HEK293 (cell line): ENCODE measurements at regions not wholly inside any gene's neighbourhood (a gene's known extent, or its start where the extent isn't known, plus 50 kb on each side); places are given as distances from the start of the nearest gene placed in this dataset.

ENCODE experiments used
- CTCF ChIA-PET: fragments of 350-600 bp; formaldehyde crosslinking; extraction: SDS; loops from one replicate; lab custom pipeline; 2021; ENCODE audit warnings: antibody characterized with exemption; lab: Yijun Ruan, JAX
- POLR2A ChIA-PET: fragments of 300-600 bp; formaldehyde crosslinking; extraction: SDS; loops from one replicate; lab custom pipeline; 2020; ENCODE audit warnings: antibody characterized with exemption, inconsistent platforms; lab: Yijun Ruan, JAX
- H3K27ac ChIP-seq: fragments of 200-500 bp; sonication (Bioruptor generic); 2 replicates; pipeline ENCODE4 v1.5.1; 2014; ENCODE audit warnings: low read depth, low read length, control low read depth, inconsistent platforms; ENCODE audit errors: extremely low read depth
- H3K36me3 ChIP-seq, 2 experiments: fragments of 200-500 bp in 1 of 2; sonication (Bioruptor generic) in 1 of 2; 1 replicate in 1 of 2; 2 replicates in 1 of 2; pipeline ENCODE4 v1.5.1; 2014 to 2017; ENCODE audit warnings: inconsistent platforms in 2 of 2, low read length in 2 of 2; ENCODE audit not compliant: control insufficient read depth in 2 of 2, insufficient read depth in 1 of 2
- H3K4me1 ChIP-seq: fragments of 200-500 bp; sonication (Bioruptor generic); 2 replicates; pipeline ENCODE4 v1.5.1; 2014; ENCODE audit warnings: mild to moderate bottlenecking, low read length, inconsistent platforms; ENCODE audit not compliant: control insufficient read depth, insufficient read depth
- H3K4me3 ChIP-seq: 2 replicates; pipeline ENCODE4 v1.5.1; 2011; ENCODE audit warnings: low read depth, mild to moderate bottlenecking, control low read depth, low read length, moderate library complexity
- H3K9me3 ChIP-seq: fragments of 200-500 bp; sonication (Bioruptor generic); 2 replicates; pipeline ENCODE4 v1.5.1; 2014; ENCODE audit warnings: low read depth, low read length, inconsistent platforms; ENCODE audit not compliant: control insufficient read depth, insufficient read depth
- ATF2 ChIP-seq: fragments of 450-650 bp; formaldehyde crosslinking; IDR thresholded peaks from 2 replicates; pipeline ENCODE4 v1.5.1; 2016; ENCODE audit warnings: missing biosample characterization, missing genetic modification characterization, low read depth
- BCL11A ChIP-seq: fragments of 450-650 bp; formaldehyde crosslinking; IDR thresholded peaks from 2 replicates; pipeline ENCODE4 v1.5.1; 2016; ENCODE audit warnings: low read depth, missing biosample characterization, missing genetic modification characterization
- HIC1 ChIP-seq: fragments of 450-650 bp; formaldehyde crosslinking; IDR thresholded peaks from 2 replicates; pipeline ENCODE4 v1.5.1; 2016; ENCODE audit warnings: missing biosample characterization, missing genetic modification characterization
- MYNN ChIP-seq: fragments of 450-650 bp; formaldehyde crosslinking; IDR thresholded peaks from 2 replicates; pipeline ENCODE4 v1.5.1; 2016; ENCODE audit warnings: missing biosample characterization, missing genetic modification characterization, borderline replicate concordance
- PBX3 ChIP-seq: sonication (generic); formaldehyde crosslinking; IDR thresholded peaks from 2 replicates; pipeline ENCODE4 v1.8.1; 2022; ENCODE audit warnings: mild to moderate bottlenecking, moderate library complexity, missing genetic modification reagents
- SALL2 ChIP-seq: fragments of 450-650 bp; formaldehyde crosslinking; IDR thresholded peaks from 2 replicates; pipeline ENCODE4 v1.5.0; 2017; ENCODE audit warnings: missing biosample characterization, mild to moderate bottlenecking, missing genetic modification characterization, borderline replicate concordance
- YY2 ChIP-seq: fragments of 450-650 bp; formaldehyde crosslinking; IDR thresholded peaks from 2 replicates; pipeline ENCODE4 v1.5.1; 2016; ENCODE audit warnings: missing biosample characterization, missing genetic modification characterization
- ZBTB49 ChIP-seq: fragments of 450-650 bp; formaldehyde crosslinking; IDR thresholded peaks from 2 replicates; pipeline ENCODE4 v1.5.1; 2016; ENCODE audit warnings: missing biosample characterization, missing genetic modification characterization, low read depth
- ZNF114 ChIP-seq: fragments of 450-650 bp; formaldehyde crosslinking; IDR thresholded peaks from 2 replicates; pipeline ENCODE4 v1.5.0; 2017; ENCODE audit warnings: missing biosample characterization, missing genetic modification characterization
- ZNF121 ChIP-seq: fragments of 450-650 bp; formaldehyde crosslinking; IDR thresholded peaks from 2 replicates; pipeline ENCODE4 v1.5.1; 2016; ENCODE audit warnings: missing biosample characterization, missing genetic modification characterization
- ZNF202 ChIP-seq: fragments of 450-650 bp; formaldehyde crosslinking; IDR thresholded peaks from 2 replicates; pipeline ENCODE4 v1.5.1; 2016; ENCODE audit warnings: missing biosample characterization, missing genetic modification characterization, borderline replicate concordance
- ZNF239 ChIP-seq: fragments of 450-650 bp; formaldehyde crosslinking; IDR thresholded peaks from 2 replicates; pipeline ENCODE4 v1.5.1; 2016; ENCODE audit warnings: missing biosample characterization, missing genetic modification characterization
- ZNF302 ChIP-seq: fragments of 450-650 bp; formaldehyde crosslinking; IDR thresholded peaks from 2 replicates; pipeline ENCODE4 v1.5.1; 2016; ENCODE audit warnings: missing biosample characterization, missing genetic modification characterization, low read depth
- ZNF324 ChIP-seq: fragments of 450-650 bp; formaldehyde crosslinking; IDR thresholded peaks from 2 replicates; pipeline ENCODE4 v1.5.1; 2016; ENCODE audit warnings: missing biosample characterization, missing genetic modification characterization
- ZNF37A ChIP-seq: fragments of 450-650 bp; IDR thresholded peaks from 2 replicates; pipeline ENCODE4 v1.5.1; 2018; ENCODE audit warnings: missing biosample characterization, missing genetic modification characterization
- ZNF404 ChIP-seq: fragments of 450-650 bp; formaldehyde crosslinking; IDR thresholded peaks from 2 replicates; pipeline ENCODE4 v1.5.1; 2017; ENCODE audit warnings: missing biosample characterization, missing genetic modification characterization
- ZNF501 ChIP-seq: fragments of 450-650 bp; formaldehyde crosslinking; IDR thresholded peaks from 2 replicates; pipeline ENCODE4 v1.5.1; 2016; ENCODE audit warnings: missing biosample characterization, missing genetic modification characterization
- ZNF544 ChIP-seq: fragments of 450-650 bp; formaldehyde crosslinking; IDR thresholded peaks from 2 replicates; pipeline ENCODE4 v1.5.0; 2017; ENCODE audit warnings: missing biosample characterization, missing genetic modification characterization
- ZNF610 ChIP-seq: fragments of 450-650 bp; formaldehyde crosslinking; IDR thresholded peaks from 2 replicates; pipeline ENCODE4 v1.5.1; 2016; ENCODE audit warnings: missing biosample characterization, missing genetic modification characterization, borderline replicate concordance
- ZNF677 ChIP-seq: fragments of 450-650 bp; IDR thresholded peaks from 2 replicates; pipeline ENCODE4 v1.5.0; 2018; ENCODE audit warnings: missing biosample characterization, mild to moderate bottlenecking, missing genetic modification characterization, moderate library complexity
- ZNF707 ChIP-seq: fragments of 450-650 bp; formaldehyde crosslinking; IDR thresholded peaks from 2 replicates; pipeline ENCODE4 v1.5.1; 2016; ENCODE audit warnings: missing biosample characterization, missing genetic modification characterization
- ZSCAN23 ChIP-seq: fragments of 450-650 bp; formaldehyde crosslinking; IDR thresholded peaks from 2 replicates; pipeline ENCODE4 v1.5.1; 2016; ENCODE audit warnings: missing biosample characterization, missing genetic modification characterization
- ZXDB ChIP-seq: fragments of 450-650 bp; formaldehyde crosslinking; IDR thresholded peaks from 2 replicates; pipeline ENCODE4 v1.5.1; 2016; ENCODE audit warnings: missing biosample characterization, missing genetic modification characterization

- H3K4me1 ChIP-seq = no peaks in the 10 kb centered on the region; the same call in 1 of the 2 replicates
- TF ChIP-seq ZBTB49 (tag by site-specific recombination) (no peak), ATF2 (no peak), ZNF121 (no peak), ZNF324 (tag by site-specific recombination) (no peak), ZNF114 (no peak), ZNF404 (tag by site-specific recombination) (no peak), HIC1 (tag by site-specific recombination) (no peak), ZSCAN23 (tag by site-specific recombination) (no peak), ZNF302 (no peak), ZNF239 (tag by site-specific recombination) (no peak), ZNF707 (tag by site-specific recombination) (no peak), MYNN (tag by site-specific recombination) (no peak), ZXDB (tag by site-specific recombination) (no peak), ZNF544 (tag by site-specific recombination) (no peak)
- TF ChIP-seq, all 188 proteins: peak for 0
- Histone ChIP-seq H3K9me3 (no peaks in the 10 kb centered on the region), H3K27ac (no peak overlapping the region), H3K4me3 (no peak overlapping the region), H3K36me3 (no peaks in the 10 kb centered on the region)
- POLR2A ChIA-PET = no interaction called here
- CTCF ChIA-PET = no interaction called here
These were observed 184.0 kb upstream of the ANK2 start for GRCh38 chr4:112865443-112865842.

GRCh38 chr4:112876316-112876715 lies 173.1 kb upstream of the ANK2 start:
- H3K4me1 ChIP-seq = no peaks in the 10 kb centered on the region
- POLR2A ChIA-PET = no interaction called here
- no peak overlapping the region for H3K4me3 ChIP-seq
- H3K27ac ChIP-seq = no peak overlapping the region
- no peaks in the 10 kb centered on the region for H3K36me3 ChIP-seq
- TF ChIP-seq ZNF677 (tag by site-specific recombination) (no peak), ZNF202 (no peak), ZNF544 (tag by site-specific recombination) (no peak), ZNF610 (tag by site-specific recombination) (no peak), PBX3 (CRISPR knock-in tag) (no peak), SALL2 (tag by site-specific recombination) (no peak), YY2 (tag by site-specific recombination) (no peak), BCL11A (tag by site-specific recombination) (no peak), ZNF37A (tag by site-specific recombination) (no peak), ZNF501 (no peak), ZSCAN23 (tag by site-specific recombination) (no peak)
- H3K9me3 ChIP-seq = no peaks in the 10 kb centered on the region
- CTCF ChIA-PET = no interaction called here
